DND-41 (cell line): ENCODE measurements at regions not wholly inside any gene's neighbourhood (a gene's known extent, or its start where the extent isn't known, plus 50 kb on each side); places are given as distances from the start of the nearest gene placed in this dataset.

Experiments used
- EZH2 ChIP-seq: IDR thresholded peaks from 3 replicates; pipeline ENCODE4 v1.6.1; 2012; ENCODE audit warnings: borderline replicate concordance, low read depth, mild to moderate bottlenecking, moderate library complexity, low read length, inconsistent platforms; ENCODE audit not compliant: severe bottlenecking
- TF ChIP-seq, protein P1 (sequence below): IDR thresholded peaks from 2 replicates; pipeline ENCODE4 v1.5.1; 2012; ENCODE audit warnings: borderline replicate concordance, low read length, moderate library complexity, mild to moderate bottlenecking; ENCODE audit not compliant: poor library complexity, severe bottlenecking; ENCODE audit errors: extremely low read depth

DNA sequence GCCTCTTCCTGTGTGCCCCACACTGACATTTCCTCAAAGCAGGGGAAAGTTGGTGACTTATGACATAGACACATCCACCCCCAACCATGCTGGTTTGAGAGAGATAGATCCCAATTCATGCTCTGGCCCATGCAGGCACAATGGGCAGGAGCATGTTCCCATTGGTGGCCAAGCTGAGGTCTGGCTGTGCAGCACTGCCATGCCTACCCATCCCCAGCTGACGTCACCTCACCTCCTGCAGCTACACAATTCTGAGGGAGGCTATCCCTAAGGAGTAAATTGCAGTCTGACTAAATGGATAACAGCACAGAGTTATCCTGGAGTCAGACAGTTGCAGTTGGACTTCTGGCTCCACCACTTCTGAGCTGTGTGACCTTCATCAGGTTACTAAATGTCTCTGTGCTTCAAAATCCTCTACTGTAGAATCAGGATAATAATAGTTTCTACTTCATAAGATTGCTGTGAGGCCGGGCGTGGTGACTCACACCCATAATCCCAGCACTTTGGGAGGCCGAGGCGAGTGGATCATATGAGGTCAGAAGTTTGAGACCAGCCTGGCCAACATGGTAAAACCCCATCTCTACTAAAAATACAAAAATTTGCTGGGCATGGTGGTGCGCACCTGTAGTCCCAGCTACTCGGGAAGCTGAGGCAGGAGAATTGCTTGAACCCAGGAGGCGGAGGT is 323.9 kb downstream of the BCL11B start:
- TF ChIP-seq, protein P1, sequence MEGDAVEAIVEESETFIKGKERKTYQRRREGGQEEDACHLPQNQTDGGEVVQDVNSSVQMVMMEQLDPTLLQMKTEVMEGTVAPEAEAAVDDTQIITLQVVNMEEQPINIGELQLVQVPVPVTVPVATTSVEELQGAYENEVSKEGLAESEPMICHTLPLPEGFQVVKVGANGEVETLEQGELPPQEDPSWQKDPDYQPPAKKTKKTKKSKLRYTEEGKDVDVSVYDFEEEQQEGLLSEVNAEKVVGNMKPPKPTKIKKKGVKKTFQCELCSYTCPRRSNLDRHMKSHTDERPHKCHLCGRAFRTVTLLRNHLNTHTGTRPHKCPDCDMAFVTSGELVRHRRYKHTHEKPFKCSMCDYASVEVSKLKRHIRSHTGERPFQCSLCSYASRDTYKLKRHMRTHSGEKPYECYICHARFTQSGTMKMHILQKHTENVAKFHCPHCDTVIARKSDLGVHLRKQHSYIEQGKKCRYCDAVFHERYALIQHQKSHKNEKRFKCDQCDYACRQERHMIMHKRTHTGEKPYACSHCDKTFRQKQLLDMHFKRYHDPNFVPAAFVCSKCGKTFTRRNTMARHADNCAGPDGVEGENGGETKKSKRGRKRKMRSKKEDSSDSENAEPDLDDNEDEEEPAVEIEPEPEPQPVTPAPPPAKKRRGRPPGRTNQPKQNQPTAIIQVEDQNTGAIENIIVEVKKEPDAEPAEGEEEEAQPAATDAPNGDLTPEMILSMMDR, result no peak
- TF ChIP-seq EZH2, result no peak
